ENCODE measurements at regions not wholly inside any gene's neighbourhood (a gene's known extent, or its start where the extent isn't known, plus 50 kb on each side); places are given as distances from the start of the nearest gene placed in this dataset.
"Not testable (repeated sequence)": the region's sequence is repeated elsewhere in the genome, so short reads cannot be mapped to it uniquely, and the experiment has no call there.

- H2AK5ac ChIP-seq (ENCODE audit: low read length) = no peak overlapping the region
- H3K4me2 ChIP-seq (ENCODE audit: low read length) = no peak overlapping the region
- no CpG with 5 or more reads among the region's 2 CpGs for WGBS (ENCODE audit: extremely low coverage, insufficient coverage, low lambda C conversion rate)
- H3K27me3 ChIP-seq (ENCODE audit: insufficient read depth, low read length, poor library complexity) = no peaks in the 10 kb centered on the region
- no peak overlapping the region for H2BK120ac ChIP-seq (ENCODE audit: low read depth, low read length)
- no peak overlapping the region for H3K4me3 ChIP-seq (ENCODE audit: low read length)
- H4K8ac ChIP-seq (ENCODE audit: low read depth, low read length) = no peak overlapping the region
- no peak overlapping the region for H3K27ac ChIP-seq (ENCODE audit: low read depth, low read length)
- no peaks in the 10 kb centered on the region for H3K79me2 ChIP-seq (ENCODE audit: control insufficient read depth, insufficient read depth, low read length)
- no peaks in the 10 kb centered on the region for H3K36me3 ChIP-seq (ENCODE audit: control insufficient read depth, insufficient read depth, low read length)
- no peak overlapping the region for H4K5ac ChIP-seq (ENCODE audit: low read length)
- no peaks in the 10 kb centered on the region for H3K79me1 ChIP-seq (ENCODE audit: low read length)
- DNase-seq = no peak
- no peak overlapping the region for H3K23ac ChIP-seq (ENCODE audit: low read length)
- no peaks in the 10 kb centered on the region for H3K4me1 ChIP-seq (ENCODE audit: control insufficient read depth, low read depth, low read length)
- no peak overlapping the region for H2BK5ac ChIP-seq (ENCODE audit: low read length)
- no peak overlapping the region for H3K18ac ChIP-seq (ENCODE audit: low read length)
- no peak overlapping the region for H3K9ac ChIP-seq (ENCODE audit: low read length)
- H3K4ac ChIP-seq (ENCODE audit: low read depth, low read length) = no peak overlapping the region
- no peak overlapping the region for H2BK15ac ChIP-seq (replicated peaks; ENCODE audit: low read depth)
- no peak overlapping the region for H3K56ac ChIP-seq (ENCODE audit: low read length)
Observed at GRCh38 chr5:104084896-104085295, 522.3 kb upstream of the NUDT12 start.

DNA sequence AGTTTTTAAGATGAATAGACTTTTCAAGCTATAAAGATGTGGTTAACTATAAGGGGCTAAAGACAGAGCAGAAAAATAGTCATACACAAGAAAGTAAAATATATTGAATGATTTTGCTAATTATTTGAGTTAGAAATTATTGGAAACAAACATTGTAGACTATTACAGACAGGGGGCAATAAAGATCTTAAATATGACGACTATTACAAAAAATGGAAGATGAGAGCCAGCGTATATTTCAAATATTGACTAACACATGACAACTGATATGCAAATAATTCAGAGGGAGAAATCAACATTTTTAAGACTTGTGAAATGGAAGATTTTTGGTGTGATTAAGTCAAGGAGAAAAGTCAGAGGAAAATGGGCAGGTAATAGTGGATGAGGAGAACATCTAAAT is 520.2 kb upstream of the NUDT12 start:
- Histone ChIP-seq H3K79me1 (ENCODE audit: low read length) (no peaks in the 10 kb centered on the region), H3K9ac (ENCODE audit: low read length) (no peak overlapping the region), H3K27me3 (ENCODE audit: insufficient read depth, low read length, poor library complexity) (no peaks in the 10 kb centered on the region), H2BK120ac (ENCODE audit: low read depth, low read length) (no peak overlapping the region), H3K27ac (ENCODE audit: low read depth, low read length) (no peak overlapping the region), H3K4me2 (ENCODE audit: low read length) (no peak overlapping the region), H3K4me3 (ENCODE audit: low read length) (no peak overlapping the region), H3K18ac (ENCODE audit: low read length) (no peak overlapping the region), H3K79me2 (ENCODE audit: control insufficient read depth, insufficient read depth, low read length) (no peaks in the 10 kb centered on the region), H4K5ac (ENCODE audit: low read length) (no peak overlapping the region), H3K23ac (ENCODE audit: low read length) (no peak overlapping the region), H3K36me3 (ENCODE audit: control insufficient read depth, insufficient read depth, low read length) (no peaks in the 10 kb centered on the region), H3K4me1 (ENCODE audit: control insufficient read depth, low read depth, low read length) (no peaks in the 10 kb centered on the region), H2BK5ac (ENCODE audit: low read length) (no peak overlapping the region), H4K8ac (ENCODE audit: low read depth, low read length) (no peak overlapping the region), H3K4ac (ENCODE audit: low read depth, low read length) (no peak overlapping the region), H3K56ac (ENCODE audit: low read length) (no peak overlapping the region), H2AK5ac (ENCODE audit: low read length) (no peak overlapping the region), H2BK15ac (replicated peaks; ENCODE audit: low read depth) (no peak overlapping the region)
- no CpG with 5 or more reads among the region's 2 CpGs for WGBS (ENCODE audit: extremely low coverage, insufficient coverage, low lambda C conversion rate)
- no peak for DNase-seq

GRCh38 chr5:104081232-104081631 is 518.6 kb upstream of the NUDT12 start:
- H3K27me3 ChIP-seq (ENCODE audit: insufficient read depth, low read length, poor library complexity) = no peaks in the 10 kb centered on the region
- no peaks in the 10 kb centered on the region for H3K4me1 ChIP-seq (ENCODE audit: control insufficient read depth, low read depth, low read length)
- H3K4me3 ChIP-seq (ENCODE audit: low read length) = no peak overlapping the region
- no peak overlapping the region for H3K4ac ChIP-seq (ENCODE audit: low read depth, low read length)
- no peak overlapping the region for H4K5ac ChIP-seq (ENCODE audit: low read length)
- no peak overlapping the region for H2BK120ac ChIP-seq (ENCODE audit: low read depth, low read length)
- H3K23ac ChIP-seq (ENCODE audit: low read length) = no peak overlapping the region
- H2AK5ac ChIP-seq (ENCODE audit: low read length) = no peak overlapping the region
- no peak overlapping the region for H3K27ac ChIP-seq (ENCODE audit: low read depth, low read length)
- H4K8ac ChIP-seq (ENCODE audit: low read depth, low read length) = no peak overlapping the region
- H3K56ac ChIP-seq (ENCODE audit: low read length) = no peak overlapping the region
- H3K36me3 ChIP-seq (ENCODE audit: control insufficient read depth, insufficient read depth, low read length) = no peaks in the 10 kb centered on the region
- DNase-seq = no peak
- no peak overlapping the region for H2BK5ac ChIP-seq (ENCODE audit: low read length)
- H2BK15ac ChIP-seq (replicated peaks; ENCODE audit: low read depth) = no peak overlapping the region
- H3K4me2 ChIP-seq (ENCODE audit: low read length) = no peak overlapping the region
- H3K9ac ChIP-seq (ENCODE audit: low read length) = no peak overlapping the region
- no peaks in the 10 kb centered on the region for H3K79me2 ChIP-seq (ENCODE audit: control insufficient read depth, insufficient read depth, low read length)
- no peaks in the 10 kb centered on the region for H3K79me1 ChIP-seq (ENCODE audit: low read length)
- no peak overlapping the region for H3K18ac ChIP-seq (ENCODE audit: low read length)

- Histone ChIP-seq H4K5ac (ENCODE audit: low read length) (no peak overlapping the region), H3K56ac (ENCODE audit: low read length) (no peak overlapping the region), H3K23ac (ENCODE audit: low read length) (no peak overlapping the region), H3K4me2 (ENCODE audit: low read length) (no peak overlapping the region), H2AK5ac (ENCODE audit: low read length) (no peak overlapping the region), H3K27me3 (ENCODE audit: insufficient read depth, low read length, poor library complexity) (no peaks in the 10 kb centered on the region), H2BK120ac (ENCODE audit: low read depth, low read length) (no peak overlapping the region), H3K27ac (ENCODE audit: low read depth, low read length) (no peak overlapping the region), H4K8ac (ENCODE audit: low read depth, low read length) (no peak overlapping the region), H2BK5ac (ENCODE audit: low read length) (no peak overlapping the region), H3K9ac (ENCODE audit: low read length) (no peak overlapping the region), H3K4me1 (ENCODE audit: control insufficient read depth, low read depth, low read length) (no peaks in the 10 kb centered on the region), H3K4ac (ENCODE audit: low read depth, low read length) (no peak overlapping the region), H3K36me3 (ENCODE audit: control insufficient read depth, insufficient read depth, low read length) (no peaks in the 10 kb centered on the region), H3K4me3 (ENCODE audit: low read length) (no peak overlapping the region), H3K79me2 (ENCODE audit: control insufficient read depth, insufficient read depth, low read length) (no peaks in the 10 kb centered on the region), H2BK15ac (replicated peaks; ENCODE audit: low read depth) (no peak overlapping the region), H3K79me1 (ENCODE audit: low read length) (no peaks in the 10 kb centered on the region), H3K18ac (ENCODE audit: low read length) (no peak overlapping the region)
- WGBS (ENCODE audit: extremely low coverage, insufficient coverage, low lambda C conversion rate) = no CpG with 5 or more reads among the region's 2 CpGs
- DNase-seq = no peak
Observed at GRCh38 chr5:104080646-104081175, 518.1 kb upstream of the NUDT12 start.

- H3K79me2 ChIP-seq (ENCODE audit: control insufficient read depth, insufficient read depth, low read length); H3K4me2 ChIP-seq (ENCODE audit: low read length); DNase-seq; H3K56ac ChIP-seq (ENCODE audit: low read length); H2AK5ac ChIP-seq (ENCODE audit: low read length); H3K18ac ChIP-seq (ENCODE audit: low read length); H2BK5ac ChIP-seq (ENCODE audit: low read length); H3K79me1 ChIP-seq (ENCODE audit: low read length); H3K4ac ChIP-seq (ENCODE audit: low read depth, low read length); H3K36me3 ChIP-seq (ENCODE audit: control insufficient read depth, insufficient read depth, low read length); H3K27ac ChIP-seq (ENCODE audit: low read depth, low read length); H3K4me1 ChIP-seq (ENCODE audit: control insufficient read depth, low read depth, low read length); H3K27me3 ChIP-seq (ENCODE audit: insufficient read depth, low read length, poor library complexity); H3K23ac ChIP-seq (ENCODE audit: low read length); H2BK120ac ChIP-seq (ENCODE audit: low read depth, low read length); H3K4me3 ChIP-seq (ENCODE audit: low read length); H4K5ac ChIP-seq (ENCODE audit: low read length); H4K8ac ChIP-seq (ENCODE audit: low read depth, low read length); H3K9ac ChIP-seq (ENCODE audit: low read length); H2BK15ac ChIP-seq (replicated peaks; ENCODE audit: low read depth): not testable (repeated sequence)
- WGBS (ENCODE audit: extremely low coverage, insufficient coverage, low lambda C conversion rate) = 100% methylated on average over 1 of the region's 29 CpGs
Observed at GRCh38 chr5:104079861-104080645, 517.5 kb upstream of the NUDT12 start.

DNA sequence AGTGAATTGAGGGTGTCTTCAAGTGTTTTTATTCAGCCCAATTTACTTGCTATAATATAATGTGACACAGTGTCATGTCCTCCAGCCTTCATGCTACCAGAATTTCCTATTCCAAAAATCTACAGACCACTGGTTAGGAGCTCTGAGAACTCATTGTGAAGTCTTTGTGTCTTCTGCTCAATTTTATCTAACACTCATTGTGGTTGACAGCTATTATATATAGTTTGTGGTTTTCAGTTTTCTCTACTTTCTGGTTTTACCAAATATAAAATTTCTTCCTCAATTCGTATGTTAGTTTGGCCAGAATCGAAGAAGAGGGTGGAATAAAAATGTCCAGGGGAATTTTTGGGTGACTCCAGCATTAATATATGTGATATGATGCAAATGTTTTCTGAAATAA is 509.3 kb upstream of the NUDT12 start:
- Histone ChIP-seq H3K4me2 (ENCODE audit: low read length) (no peak overlapping the region), H4K8ac (ENCODE audit: low read depth, low read length) (no peak overlapping the region), H3K4me1 (ENCODE audit: control insufficient read depth, low read depth, low read length) (no peaks in the 10 kb centered on the region), H2BK120ac (ENCODE audit: low read depth, low read length) (no peak overlapping the region), H3K79me2 (ENCODE audit: control insufficient read depth, insufficient read depth, low read length) (no peaks in the 10 kb centered on the region), H4K5ac (ENCODE audit: low read length) (no peak overlapping the region), H3K23ac (ENCODE audit: low read length) (no peak overlapping the region), H3K36me3 (ENCODE audit: control insufficient read depth, insufficient read depth, low read length) (no peaks in the 10 kb centered on the region), H2BK15ac (replicated peaks; ENCODE audit: low read depth) (no peak overlapping the region), H3K9ac (ENCODE audit: low read length) (no peak overlapping the region), H3K56ac (ENCODE audit: low read length) (no peak overlapping the region), H3K18ac (ENCODE audit: low read length) (no peak overlapping the region), H3K27me3 (ENCODE audit: insufficient read depth, low read length, poor library complexity) (no peaks in the 10 kb centered on the region), H2AK5ac (ENCODE audit: low read length) (no peak overlapping the region), H3K4ac (ENCODE audit: low read depth, low read length) (no peak overlapping the region), H3K27ac (ENCODE audit: low read depth, low read length) (no peak overlapping the region), H2BK5ac (ENCODE audit: low read length) (no peak overlapping the region), H3K4me3 (ENCODE audit: low read length) (no peak overlapping the region), H3K79me1 (ENCODE audit: low read length) (no peaks in the 10 kb centered on the region)
- DNase-seq = no peak
- WGBS (ENCODE audit: extremely low coverage, insufficient coverage, low lambda C conversion rate) = no CpG with 5 or more reads among the region's 2 CpGs
